GM12878 (cell line): ENCODE measurements at regions not wholly inside any gene's neighbourhood (a gene's known extent, or its start where the extent isn't known, plus 50 kb on each side); places are given as distances from the start of the nearest gene placed in this dataset.

Experiments
- ATAC-seq: fragments of 200-7000 bp; cut with Tn5 transposase; 3 replicates; pipeline ENCODE4 v1.9.1; 2020; ENCODE audit warnings: mild to moderate bottlenecking, moderate library complexity
- BruUV-seq: library from RNA; stranded (reverse); fragments of 400-500 nt; replicated peaks from 2 replicates; lab custom pipeline; 2021; lab: Mats Ljungman, UMichigan
- CTCF ChIA-PET: fragments of 300-600 bp; sonication (Branson Sonifier 250); formaldehyde crosslinking; extraction: SDS; loops from one replicate; lab custom pipeline; 2021; ENCODE audit warnings: inconsistent platforms; lab: Yijun Ruan, JAX
- POLR2A ChIA-PET: fragments of 350-600 bp; formaldehyde crosslinking; extraction: SDS; loops from one replicate; lab custom pipeline; 2021; ENCODE audit warnings: inconsistent platforms; lab: Charles Lee
- RAD21 ChIA-PET: fragments of 300-600 bp; sonication (Branson Sonifier 250); formaldehyde crosslinking; loops from one replicate; lab custom pipeline; 2023; ENCODE audit warnings: antibody characterized with exemption; ENCODE audit not compliant: unreplicated experiment; lab: Charles Lee
- SMC1A ChIA-PET: fragments of 300-600 bp; sonication (Branson Sonifier 250); formaldehyde crosslinking; loops from one replicate; lab custom pipeline; 2023; ENCODE audit not compliant: unreplicated experiment, uncharacterized antibody; lab: Charles Lee
- DNase-seq: peaks from one replicate; pipeline ENCODE4 v3.0.0-alpha.2; 2011; ENCODE audit warnings: low read depth, low spot score
- FAIRE-seq: peaks from 3 replicates; lab custom pipeline; 2011; peaks lifted over from hg19 to GRCh38; lab: Jason Lieb, UNC
- H2AFZ ChIP-seq: 2 replicates; pipeline ENCODE4 v1.6.0; 2011; ENCODE audit warnings: low read depth, low read length, control low read depth; ENCODE audit not compliant: control insufficient read depth
- H3K27ac ChIP-seq: 2 replicates; pipeline ENCODE4 v1.5.1; 2011; ENCODE audit warnings: control low read depth; ENCODE audit not compliant: control insufficient read depth, insufficient read depth
- H3K27me3 ChIP-seq, 2 experiments: replicated peaks in 1 of 2; 2 replicates each; pipeline versions ENCODE4 v1.6.0 to v1.6.1; 2011; ENCODE audit warnings: low read length in 1 of 2; ENCODE audit not compliant: control insufficient read depth in 2 of 2, insufficient read depth in 2 of 2
- H3K36me3 ChIP-seq, 2 experiments: 2 replicates each; pipeline ENCODE4 v1.5.1; 2011; ENCODE audit warnings: low read length in 1 of 2; ENCODE audit not compliant: control insufficient read depth in 2 of 2, insufficient read depth in 2 of 2
- H3K4me1 ChIP-seq: 2 replicates; pipeline ENCODE4 v1.6.1; 2011; ENCODE audit warnings: mild to moderate bottlenecking, low read length, moderate library complexity, mixed read lengths; ENCODE audit not compliant: control insufficient read depth, insufficient read depth
- H3K4me2 ChIP-seq: 2 replicates; pipeline ENCODE4 v1.6.0; 2011; ENCODE audit warnings: control low read depth; ENCODE audit not compliant: control insufficient read depth, insufficient read depth
- H3K4me3 ChIP-seq: fragments of 200-600 bp; sonication (generic); 2 replicates; pipeline ENCODE4 v1.5.1; 2016
- H3K79me2 ChIP-seq: 2 replicates; pipeline ENCODE4 v1.6.0; 2011; ENCODE audit warnings: low read length; ENCODE audit not compliant: control insufficient read depth, insufficient read depth
- H3K9ac ChIP-seq: 2 replicates; pipeline ENCODE4 v1.8.0; 2011; ENCODE audit warnings: low read length, control low read depth, mixed read lengths; ENCODE audit not compliant: control insufficient read depth, insufficient read depth
- H3K9me3 ChIP-seq: replicated peaks from 3 replicates; pipeline ENCODE4 v1.5.1; 2011; ENCODE audit warnings: mild to moderate bottlenecking, low read length; ENCODE audit not compliant: control insufficient read depth, insufficient read depth
- H4K20me1 ChIP-seq: 2 replicates; pipeline ENCODE4 v1.6.0; 2011; ENCODE audit not compliant: control insufficient read depth, insufficient read depth
- ASH2L ChIP-seq: fragments of 300-600, 200-600 bp; sonication (generic); IDR thresholded peaks from 2 replicates; pipeline ENCODE4 v1.6.1; 2017; ENCODE audit warnings: low read depth, mild to moderate bottlenecking, borderline replicate concordance
- CHD1 ChIP-seq: IDR thresholded peaks from 2 replicates; pipeline ENCODE4 v1.6.1; 2012; ENCODE audit warnings: low read depth, low read length, improper control_type of control experiment
- CHD4 ChIP-seq: fragments of 200-600 bp; sonication (generic); IDR thresholded peaks from 2 replicates; pipeline ENCODE4 v1.6.1; 2016; ENCODE audit warnings: mild to moderate bottlenecking
- CREM ChIP-seq: IDR thresholded peaks from 2 replicates; pipeline ENCODE4 v1.6.1; 2014; ENCODE audit warnings: antibody characterized with exemption, low read depth
- ETV6 ChIP-seq, 2 experiments: fragments of 450-650 bp in 1 of 2; IDR thresholded peaks in 1 of 2; conservative IDR thresholded peaks in 1 of 2; 2 replicates each; pipeline ENCODE4 v1.6.1; 2014; ENCODE audit warnings: antibody characterized with exemption in 1 of 2, borderline replicate concordance in 1 of 2, low read depth in 1 of 2, mild to moderate bottlenecking in 1 of 2, moderate library complexity in 1 of 2
- GATAD2B ChIP-seq: fragments of 450-650 bp; conservative IDR thresholded peaks from 2 replicates; pipeline ENCODE4 v1.6.1; 2017; ENCODE audit warnings: low read depth, mild to moderate bottlenecking, moderate library complexity
- NFXL1 ChIP-seq: fragments of 450-650 bp; IDR thresholded peaks from 2 replicates; pipeline ENCODE4 v1.6.1; 2017; ENCODE audit warnings: antibody characterized with exemption, mild to moderate bottlenecking, borderline replicate concordance
- PAX5 ChIP-seq: IDR thresholded peaks from 2 replicates; pipeline ENCODE4 v1.6.1; 2011; ENCODE audit warnings: low read depth, low read length, borderline replicate concordance
- RAD51 ChIP-seq: fragments of 450-650 bp; IDR thresholded peaks from 2 replicates; pipeline ENCODE4 v1.6.1; 2016; ENCODE audit warnings: moderate library complexity, mild to moderate bottlenecking, inconsistent platforms
- RBBP5 ChIP-seq: fragments of 200-600 bp; sonication (generic); conservative IDR thresholded peaks from 2 replicates; pipeline ENCODE4 v1.6.1; 2016
- RFX5 ChIP-seq: IDR thresholded peaks from 2 replicates; pipeline ENCODE4 v1.6.1; 2011; ENCODE audit warnings: low read depth, low read length, improper control_type of control experiment
- SPI1 ChIP-seq: IDR thresholded peaks from 2 replicates; pipeline ENCODE4 v1.6.1; 2011; ENCODE audit warnings: low read depth, mild to moderate bottlenecking, low read length, moderate library complexity, borderline replicate concordance; ENCODE audit not compliant: insufficient read depth
- TCF12 ChIP-seq: IDR thresholded peaks from 2 replicates; pipeline ENCODE4 v1.6.1; 2011; ENCODE audit warnings: low read depth, mild to moderate bottlenecking, low read length
- TCF7 ChIP-seq: IDR thresholded peaks from 2 replicates; pipeline ENCODE4 v1.6.1; 2014; ENCODE audit warnings: antibody characterized with exemption, borderline replicate concordance
- ZNF217 ChIP-seq: fragments of 450-650 bp; IDR thresholded peaks from 2 replicates; pipeline ENCODE4 v1.6.1; 2017; ENCODE audit warnings: antibody characterized with exemption, mild to moderate bottlenecking
- WGBS: methylation state at CpG from one replicate; pipeline ENCODE4 v1.1.6; 2016; ENCODE audit warnings: low lambda C conversion rate; ENCODE audit not compliant: insufficient replicate concordance, insufficient coverage; ENCODE audit errors: missing lambda C conversion rate; 5-methylcytosine and 5-hydroxymethylcytosine counted together
- in situ Hi-C: fragments of 300-500 bp; cut with MboI; formaldehyde crosslinking; loops from 9 replicates; pipeline ENCODE4 v1.14.3; 2018; ENCODE audit warnings: mixed read lengths
- intact Hi-C: fragments of 100-400 bp; cut with micrococcal nuclease; formaldehyde crosslinking; loops from one replicate; pipeline ENCODE4 v1.14.2; 2022; ENCODE audit not compliant: unreplicated experiment
- TF ChIP-seq, protein P1 (sequence below): fragments of 450-650 bp; IDR thresholded peaks from 2 replicates; pipeline ENCODE4 v1.6.1; 2018; ENCODE audit warnings: mild to moderate bottlenecking, low read depth, moderate library complexity; ENCODE audit not compliant: partially characterized antibody
- TF ChIP-seq, protein P2 (sequence below): fragments of 450-650 bp; IDR thresholded peaks from 2 replicates; pipeline ENCODE4 v1.6.1; 2017; ENCODE audit warnings: antibody characterized with exemption, mild to moderate bottlenecking, moderate library complexity
- TF ChIP-seq, protein P3 (sequence below): fragments of 450-650 bp; IDR thresholded peaks from 2 replicates; pipeline ENCODE4 v1.6.1; 2018; ENCODE audit warnings: borderline replicate concordance, mild to moderate bottlenecking; ENCODE audit not compliant: partially characterized antibody

GRCh38 chr11:101255036-101255435 is 125.4 kb upstream of the PGR start:
- intact Hi-C loops = no loop called here
- FAIRE-seq (no peak), DNase-seq (no peak), ATAC-seq (no peak)
- 4% methylated on average over 2 of the region's 2 CpGs for WGBS
- TF ChIP-seq, protein P1, sequence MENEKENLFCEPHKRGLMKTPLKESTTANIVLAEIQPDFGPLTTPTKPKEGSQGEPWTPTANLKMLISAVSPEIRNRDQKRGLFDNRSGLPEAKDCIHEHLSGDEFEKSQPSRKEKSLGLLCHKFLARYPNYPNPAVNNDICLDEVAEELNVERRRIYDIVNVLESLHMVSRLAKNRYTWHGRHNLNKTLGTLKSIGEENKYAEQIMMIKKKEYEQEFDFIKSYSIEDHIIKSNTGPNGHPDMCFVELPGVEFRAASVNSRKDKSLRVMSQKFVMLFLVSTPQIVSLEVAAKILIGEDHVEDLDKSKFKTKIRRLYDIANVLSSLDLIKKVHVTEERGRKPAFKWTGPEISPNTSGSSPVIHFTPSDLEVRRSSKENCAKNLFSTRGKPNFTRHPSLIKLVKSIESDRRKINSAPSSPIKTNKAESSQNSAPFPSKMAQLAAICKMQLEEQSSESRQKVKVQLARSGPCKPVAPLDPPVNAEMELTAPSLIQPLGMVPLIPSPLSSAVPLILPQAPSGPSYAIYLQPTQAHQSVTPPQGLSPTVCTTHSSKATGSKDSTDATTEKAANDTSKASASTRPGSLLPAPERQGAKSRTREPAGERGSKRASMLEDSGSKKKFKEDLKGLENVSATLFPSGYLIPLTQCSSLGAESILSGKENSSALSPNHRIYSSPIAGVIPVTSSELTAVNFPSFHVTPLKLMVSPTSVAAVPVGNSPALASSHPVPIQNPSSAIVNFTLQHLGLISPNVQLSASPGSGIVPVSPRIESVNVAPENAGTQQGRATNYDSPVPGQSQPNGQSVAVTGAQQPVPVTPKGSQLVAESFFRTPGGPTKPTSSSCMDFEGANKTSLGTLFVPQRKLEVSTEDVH = no peak
- no peak for TF ChIP-seq RAD51
- no peak for TF ChIP-seq ZNF217
- no peak for TF ChIP-seq TCF12
- TF ChIP-seq ETV6 (conservative IDR thresholded peaks at IDR 0.05 in 1 of 2, IDR thresholded peaks at IDR 0.05 in 1 of 2; ENCODE audit: borderline replicate concordance in 1 of 2, low read depth in 1 of 2) = no peak
- TF ChIP-seq CREM = no peak
- TF ChIP-seq NFXL1 = no peak
- TF ChIP-seq GATAD2B = no peak
- no peak for TF ChIP-seq ASH2L
- TF ChIP-seq, protein P2, sequence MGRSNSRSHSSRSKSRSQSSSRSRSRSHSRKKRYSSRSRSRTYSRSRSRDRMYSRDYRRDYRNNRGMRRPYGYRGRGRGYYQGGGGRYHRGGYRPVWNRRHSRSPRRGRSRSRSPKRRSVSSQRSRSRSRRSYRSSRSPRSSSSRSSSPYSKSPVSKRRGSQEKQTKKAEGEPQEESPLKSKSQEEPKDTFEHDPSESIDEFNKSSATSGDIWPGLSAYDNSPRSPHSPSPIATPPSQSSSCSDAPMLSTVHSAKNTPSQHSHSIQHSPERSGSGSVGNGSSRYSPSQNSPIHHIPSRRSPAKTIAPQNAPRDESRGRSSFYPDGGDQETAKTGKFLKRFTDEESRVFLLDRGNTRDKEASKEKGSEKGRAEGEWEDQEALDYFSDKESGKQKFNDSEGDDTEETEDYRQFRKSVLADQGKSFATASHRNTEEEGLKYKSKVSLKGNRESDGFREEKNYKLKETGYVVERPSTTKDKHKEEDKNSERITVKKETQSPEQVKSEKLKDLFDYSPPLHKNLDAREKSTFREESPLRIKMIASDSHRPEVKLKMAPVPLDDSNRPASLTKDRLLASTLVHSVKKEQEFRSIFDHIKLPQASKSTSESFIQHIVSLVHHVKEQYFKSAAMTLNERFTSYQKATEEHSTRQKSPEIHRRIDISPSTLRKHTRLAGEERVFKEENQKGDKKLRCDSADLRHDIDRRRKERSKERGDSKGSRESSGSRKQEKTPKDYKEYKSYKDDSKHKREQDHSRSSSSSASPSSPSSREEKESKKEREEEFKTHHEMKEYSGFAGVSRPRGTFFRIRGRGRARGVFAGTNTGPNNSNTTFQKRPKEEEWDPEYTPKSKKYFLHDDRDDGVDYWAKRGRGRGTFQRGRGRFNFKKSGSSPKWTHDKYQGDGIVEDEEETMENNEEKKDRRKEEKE = no peak
- TF ChIP-seq, protein P3, sequence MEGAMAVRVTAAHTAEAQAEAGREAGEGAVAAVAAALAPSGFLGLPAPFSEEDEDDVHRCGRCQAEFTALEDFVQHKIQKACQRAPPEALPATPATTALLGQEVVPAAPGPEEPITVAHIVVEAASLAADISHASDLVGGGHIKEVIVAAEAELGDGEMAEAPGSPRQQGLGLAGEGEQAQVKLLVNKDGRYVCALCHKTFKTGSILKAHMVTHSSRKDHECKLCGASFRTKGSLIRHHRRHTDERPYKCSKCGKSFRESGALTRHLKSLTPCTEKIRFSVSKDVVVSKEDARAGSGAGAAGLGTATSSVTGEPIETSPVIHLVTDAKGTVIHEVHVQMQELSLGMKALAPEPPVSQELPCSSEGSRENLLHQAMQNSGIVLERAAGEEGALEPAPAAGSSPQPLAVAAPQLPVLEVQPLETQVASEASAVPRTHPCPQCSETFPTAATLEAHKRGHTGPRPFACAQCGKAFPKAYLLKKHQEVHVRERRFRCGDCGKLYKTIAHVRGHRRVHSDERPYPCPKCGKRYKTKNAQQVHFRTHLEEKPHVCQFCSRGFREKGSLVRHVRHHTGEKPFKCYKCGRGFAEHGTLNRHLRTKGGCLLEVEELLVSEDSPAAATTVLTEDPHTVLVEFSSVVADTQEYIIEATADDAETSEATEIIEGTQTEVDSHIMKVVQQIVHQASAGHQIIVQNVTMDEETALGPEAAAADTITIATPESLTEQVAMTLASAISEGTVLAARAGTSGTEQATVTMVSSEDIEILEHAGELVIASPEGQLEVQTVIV = no peak
- TF ChIP-seq CHD1 = no peak
- TF ChIP-seq CHD4 = no peak
- no peak for TF ChIP-seq TCF7
- no peak for TF ChIP-seq RFX5
- no peak for TF ChIP-seq RBBP5
- no peak for TF ChIP-seq SPI1
- no peak for TF ChIP-seq PAX5
- Histone ChIP-seq H3K79me2 (no peaks in the 10 kb centered on the region), H3K9ac (no peak overlapping the region), H3K36me3 (no peaks in the 10 kb centered on the region), H3K9me3 (no peaks in the 10 kb centered on the region), H3K4me2 (no peak overlapping the region), H3K4me3 (no peak overlapping the region), H2AFZ (no peak overlapping the region), H3K27me3 (no peaks in the 10 kb centered on the region), H3K27ac (no peak overlapping the region), H4K20me1 (no peaks in the 10 kb centered on the region), H3K4me1 (no peaks in the 10 kb centered on the region)
- POLR2A ChIA-PET = no interaction called here
- in situ Hi-C loops = no loop called here
- RAD21 ChIA-PET = no interaction called here
- BruUV-seq = no TSS peak
- CTCF ChIA-PET = interaction anchor here (0.8 kb wide), 1 partner anchor 9 kb away, joined by 3 read pairs; no protein-coding TSS in a partner anchor
- SMC1A ChIA-PET = interaction anchor here (0.9 kb wide), 1 partner anchor 10 kb away, joined by 3 read pairs; no protein-coding TSS in a partner anchor
